PC-9 (cell line): ENCODE measurements at regions not wholly inside any gene's neighbourhood (a gene's known extent, or its start where the extent isn't known, plus 50 kb on each side); places are given as distances from the start of the nearest gene placed in this dataset.

Source experiments
- BruUV-seq: library from RNA; stranded (reverse); fragments of 400-500 nt; replicated peaks from 2 replicates; lab custom pipeline; 2021; lab: Mats Ljungman, UMichigan
- CTCF ChIA-PET: fragments of 300-600 bp; sonication (Branson Sonifier 250); formaldehyde crosslinking; loops from one replicate; lab custom pipeline; 2022; ENCODE audit warnings: antibody characterized with exemption; lab: Charles Lee
- POLR2A ChIA-PET: fragments of 300-600 bp; sonication (Branson Sonifier 250); formaldehyde crosslinking; loops from one replicate; lab custom pipeline; 2022; ENCODE audit warnings: antibody characterized with exemption; ENCODE audit not compliant: unreplicated experiment; lab: Charles Lee
- DNase-seq, 2 experiments: peaks; one replicate each; pipeline versions ENCODE4 v3.0.0 to v3.0.0-alpha.2; 2015 to 2022; ENCODE audit warnings: mixed read lengths in 1 of 2
- H2AFZ ChIP-seq: fragments of 200-600 bp; sonication (generic); 2 replicates; pipeline ENCODE4 v1.8.1; 2017; ENCODE audit warnings: antibody characterized with exemption
- H3F3A ChIP-seq: fragments of 200-600 bp; sonication (generic); 2 replicates; pipeline ENCODE4 v1.8.1; 2017; ENCODE audit warnings: antibody characterized with exemption, mild to moderate bottlenecking, low read depth; ENCODE audit not compliant: insufficient read depth
- H3K27ac ChIP-seq: fragments of 200-600 bp; sonication (generic); 2 replicates; pipeline ENCODE4 v1.6.1; 2016; ENCODE audit warnings: mixed run types
- H3K27me3 ChIP-seq: fragments of 200-600 bp; sonication (generic); 2 replicates; pipeline ENCODE4 v1.6.1; 2016; ENCODE audit warnings: low read depth, mixed run types; ENCODE audit not compliant: insufficient read depth
- H3K36me3 ChIP-seq: fragments of 200-600 bp; sonication (generic); 2 replicates; pipeline ENCODE4 v1.6.1; 2016; ENCODE audit warnings: low read depth, mixed run types
- H3K4me1 ChIP-seq: fragments of 200-600 bp; sonication (generic); replicated peaks from 2 replicates; pipeline ENCODE4 v1.6.1; 2016; ENCODE audit warnings: mixed run types; ENCODE audit not compliant: insufficient read depth
- H3K4me2 ChIP-seq: fragments of 200-600 bp; sonication (generic); 2 replicates; pipeline ENCODE4 v1.6.1; 2017; ENCODE audit warnings: mixed run types
- H3K4me3 ChIP-seq: fragments of 200-600 bp; sonication (generic); 2 replicates; pipeline ENCODE4 v1.6.1; 2016; ENCODE audit warnings: mixed run types
- H3K79me2 ChIP-seq: fragments of 200-600 bp; sonication (generic); 2 replicates; pipeline ENCODE4 v1.6.1; 2017; ENCODE audit warnings: low read depth, mixed run types
- H3K9me2 ChIP-seq: fragments of 200-600 bp; sonication (generic); 2 replicates; pipeline ENCODE4 v1.8.1; 2017; ENCODE audit warnings: mild to moderate bottlenecking; ENCODE audit not compliant: insufficient read depth
- H3K9me3 ChIP-seq: fragments of 200-600 bp; sonication (generic); 2 replicates; pipeline ENCODE4 v1.8.1; 2016; ENCODE audit warnings: low read depth; ENCODE audit not compliant: insufficient read depth
- H4K20me1 ChIP-seq: fragments of 200-600 bp; sonication (generic); 2 replicates; pipeline ENCODE4 v1.8.1; 2017; ENCODE audit not compliant: insufficient read depth
- EZH2 ChIP-seq: fragments of 200-600 bp; sonication (generic); IDR thresholded peaks from 2 replicates; pipeline ENCODE4 v1.8.0; 2017; ENCODE audit warnings: antibody characterized with exemption, low read depth
- intact Hi-C: fragments of 100-400 bp; cut with micrococcal nuclease; formaldehyde crosslinking; loops from one replicate; pipeline ENCODE4 v1.10.0; 2022; ENCODE audit not compliant: unreplicated experiment
- TF ChIP-seq, protein P1 (sequence below): fragments of 200-600 bp; sonication (generic); conservative IDR thresholded peaks from 2 replicates; pipeline ENCODE4 v1.6.1; 2017; ENCODE audit warnings: mixed run types, antibody characterized with exemption, mild to moderate bottlenecking, moderate library complexity

DNA sequence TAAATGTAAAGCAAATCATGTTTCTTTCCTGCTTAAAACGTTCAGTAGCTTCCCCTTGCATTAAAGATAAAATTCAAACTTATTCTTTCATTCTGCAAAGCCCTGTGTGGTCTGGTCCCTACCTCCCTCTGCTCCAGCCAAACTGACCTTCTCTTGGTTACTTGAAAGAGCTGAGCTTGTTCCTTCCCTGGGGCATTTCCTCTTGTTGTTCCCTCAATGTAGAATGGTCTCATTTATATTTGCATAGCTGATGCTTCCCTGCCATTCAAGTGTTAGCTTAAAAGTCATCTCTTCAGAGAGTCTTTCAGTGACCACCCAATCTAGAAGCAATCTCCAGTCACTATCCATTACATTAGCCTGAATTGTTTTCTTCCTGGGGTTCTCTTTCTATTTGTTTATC, 1618.5 kb upstream of the TENM4 start:
- Histone ChIP-seq H3K36me3 (no peaks in the 10 kb centered on the region), H3K79me2 (no peaks in the 10 kb centered on the region), H3K27me3 (no peaks in the 10 kb centered on the region), H3K4me1 (no peaks in the 10 kb centered on the region), H3F3A (no peaks in the 10 kb centered on the region), H3K27ac (no peak overlapping the region), H3K9me2 (no peaks in the 10 kb centered on the region; the same call in 1 of the 2 replicates), H3K4me3 (no peak overlapping the region), H3K9me3 (no peaks in the 10 kb centered on the region), H3K4me2 (no peak overlapping the region), H4K20me1 (no peaks in the 10 kb centered on the region), H2AFZ (no peak overlapping the region)
- ChIA-PET POLR2A (no interaction called here), CTCF (no interaction called here)
- intact Hi-C loops: no loop called here
- DNase-seq: no peak
- no TSS peak for BruUV-seq
- TF ChIP-seq, protein P1, sequence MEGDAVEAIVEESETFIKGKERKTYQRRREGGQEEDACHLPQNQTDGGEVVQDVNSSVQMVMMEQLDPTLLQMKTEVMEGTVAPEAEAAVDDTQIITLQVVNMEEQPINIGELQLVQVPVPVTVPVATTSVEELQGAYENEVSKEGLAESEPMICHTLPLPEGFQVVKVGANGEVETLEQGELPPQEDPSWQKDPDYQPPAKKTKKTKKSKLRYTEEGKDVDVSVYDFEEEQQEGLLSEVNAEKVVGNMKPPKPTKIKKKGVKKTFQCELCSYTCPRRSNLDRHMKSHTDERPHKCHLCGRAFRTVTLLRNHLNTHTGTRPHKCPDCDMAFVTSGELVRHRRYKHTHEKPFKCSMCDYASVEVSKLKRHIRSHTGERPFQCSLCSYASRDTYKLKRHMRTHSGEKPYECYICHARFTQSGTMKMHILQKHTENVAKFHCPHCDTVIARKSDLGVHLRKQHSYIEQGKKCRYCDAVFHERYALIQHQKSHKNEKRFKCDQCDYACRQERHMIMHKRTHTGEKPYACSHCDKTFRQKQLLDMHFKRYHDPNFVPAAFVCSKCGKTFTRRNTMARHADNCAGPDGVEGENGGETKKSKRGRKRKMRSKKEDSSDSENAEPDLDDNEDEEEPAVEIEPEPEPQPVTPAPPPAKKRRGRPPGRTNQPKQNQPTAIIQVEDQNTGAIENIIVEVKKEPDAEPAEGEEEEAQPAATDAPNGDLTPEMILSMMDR: no peak
- TF ChIP-seq EZH2: no peak

DNA sequence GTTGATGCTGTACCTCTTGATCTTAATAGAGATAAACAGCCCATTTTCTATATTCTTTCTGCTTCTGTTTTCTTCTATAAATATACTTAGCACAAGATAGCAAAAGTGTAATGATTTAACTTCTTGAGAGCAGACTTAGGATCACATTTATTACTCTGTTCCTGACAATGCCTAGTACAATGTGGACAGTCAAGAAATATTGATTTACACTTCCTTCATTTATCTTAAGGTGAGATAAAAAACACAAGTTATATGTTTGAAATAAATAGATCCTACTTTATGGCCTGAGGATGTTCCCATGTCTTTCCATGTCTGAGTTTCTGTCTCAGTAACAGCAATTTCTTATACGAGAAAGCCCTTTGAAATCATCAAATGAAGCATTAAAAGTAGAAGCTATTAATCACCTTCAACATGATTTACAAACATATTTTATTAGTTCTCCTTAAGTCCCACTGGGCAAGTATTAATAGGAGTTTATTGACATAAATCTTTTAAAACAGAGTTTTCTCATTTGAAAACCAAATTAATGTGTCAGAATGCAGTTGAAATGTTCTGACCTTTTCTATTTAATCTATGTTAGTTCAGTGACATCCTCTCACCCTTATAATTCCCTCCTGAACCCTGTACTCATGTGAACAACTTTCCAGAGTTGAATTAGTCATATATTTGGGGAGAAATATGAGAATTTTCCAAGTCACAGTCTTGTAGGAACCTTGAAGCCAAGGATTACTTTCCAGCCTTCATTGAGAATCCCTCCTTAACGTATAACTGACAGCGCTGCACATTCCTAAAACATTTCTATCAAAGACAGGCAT, 1611.7 kb upstream of the TENM4 start:
- intact Hi-C loops: no loop called here
- Histone ChIP-seq H3K27me3 (no peaks in the 10 kb centered on the region; the same call in 1 of the 2 replicates), H4K20me1 (no peaks in the 10 kb centered on the region), H2AFZ (0 out of 2 replicates have a peak overlapping the region, but pooled peaks have one; percentile 21), H3K4me1 (no peaks in the 10 kb centered on the region), H3F3A (no peaks in the 10 kb centered on the region), H3K9me3 (no peaks in the 10 kb centered on the region), H3K4me3 (no peak overlapping the region), H3K27ac (no peak overlapping the region), H3K36me3 (no peaks in the 10 kb centered on the region), H3K9me2 (no peaks in the 10 kb centered on the region; the same call in 1 of the 2 replicates), H3K79me2 (no peaks in the 10 kb centered on the region), H3K4me2 (no peak overlapping the region)
- no TSS peak for BruUV-seq
- POLR2A ChIA-PET: no interaction called here
- CTCF ChIA-PET: no interaction called here
- TF ChIP-seq, protein P1: no peak
- TF ChIP-seq EZH2: no peak
- DNase-seq: no peak

DNA sequence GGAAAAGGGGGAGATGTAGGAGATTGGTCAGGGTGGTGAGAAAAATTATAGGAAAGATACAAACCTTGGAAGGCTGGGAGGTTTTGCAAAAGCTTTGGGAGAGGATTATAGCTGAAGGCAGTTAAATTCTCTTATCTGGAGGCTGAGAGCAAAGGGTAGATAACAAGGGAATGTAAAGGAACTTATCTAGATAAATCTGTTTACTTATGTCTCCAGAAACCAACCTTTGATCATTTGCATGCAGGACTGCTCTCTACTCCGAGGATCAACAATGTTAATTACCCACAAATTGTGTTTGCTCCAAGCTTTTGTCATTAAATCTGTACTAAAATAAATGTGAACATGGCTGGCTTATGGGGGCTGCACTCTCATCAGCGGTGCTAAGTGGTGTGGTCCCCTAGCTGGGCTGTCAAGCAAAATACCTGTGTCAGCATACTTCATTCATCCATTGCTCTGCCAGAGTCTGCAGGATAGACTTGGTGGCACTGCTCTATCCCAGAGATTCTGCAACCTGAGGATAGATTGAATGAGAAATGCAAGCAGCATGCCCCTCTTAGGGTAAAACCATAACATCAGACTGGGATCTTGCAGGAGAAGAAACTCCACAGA, 1599.2 kb upstream of the TENM4 start:
- BruUV-seq: no TSS peak
- Histone ChIP-seq H3K9me3 (no peaks in the 10 kb centered on the region; the same call in 1 of the 2 replicates), H4K20me1 (no peaks in the 10 kb centered on the region), H2AFZ (no peak overlapping the region), H3K4me3 (no peak overlapping the region), H3K4me1 (no peaks in the 10 kb centered on the region), H3K79me2 (no peaks in the 10 kb centered on the region), H3K4me2 (no peak overlapping the region), H3F3A (no peaks in the 10 kb centered on the region), H3K9me2 (no peaks in the 10 kb centered on the region; the same call in 1 of the 2 replicates), H3K36me3 (no peaks in the 10 kb centered on the region), H3K27me3 (no peaks in the 10 kb centered on the region), H3K27ac (no peak overlapping the region)
- TF ChIP-seq EZH2: no peak
- ChIA-PET CTCF (no interaction called here), POLR2A (no interaction called here)
- no peak for DNase-seq
- intact Hi-C loops: no loop called here
